Progenitor cell of endocrine pancreas (in vitro differentiated cells): ENCODE measurements at regions not wholly inside any gene's neighbourhood (a gene's known extent, or its start where the extent isn't known, plus 50 kb on each side); places are given as distances from the start of the nearest gene placed in this dataset.

Experiments used
- DNase-seq: peaks from one replicate; pipeline ENCODE4 v3.0.0; 2021; ENCODE audit warnings: low spot score; ENCODE audit not compliant: unreplicated experiment
- H3K27ac Mint-ChIP-seq: 2 replicates; pipeline ENCODE4 v1.8.0; 2021; ENCODE audit warnings: mild to moderate bottlenecking, moderate library complexity, mixed read lengths
- H3K27me3 Mint-ChIP-seq: 2 replicates; pipeline ENCODE4 v1.8.0; 2021; ENCODE audit warnings: mixed read lengths
- H3K36me3 Mint-ChIP-seq: 2 replicates; pipeline ENCODE4 v1.8.0; 2022; ENCODE audit warnings: mixed read lengths; ENCODE audit not compliant: insufficient read depth
- H3K4me1 Mint-ChIP-seq: 2 replicates; pipeline ENCODE4 v1.8.0; 2021; ENCODE audit warnings: low read depth, mixed read lengths
- H3K4me3 Mint-ChIP-seq: 2 replicates; pipeline ENCODE4 v1.8.0; 2021; ENCODE audit warnings: low read depth, mild to moderate bottlenecking, moderate library complexity, mixed read lengths
- H3K9me3 Mint-ChIP-seq: 2 replicates; pipeline ENCODE4 v1.8.0; 2021; ENCODE audit warnings: low read depth, mixed read lengths
- CTCF ChIP-seq: fragments of 200-600 bp; sonication (generic); IDR thresholded peaks from one replicate; pipeline ENCODE4 v1.5.0; 2021; ENCODE audit warnings: antibody characterized with exemption, mild to moderate bottlenecking; ENCODE audit not compliant: unreplicated experiment

DNA sequence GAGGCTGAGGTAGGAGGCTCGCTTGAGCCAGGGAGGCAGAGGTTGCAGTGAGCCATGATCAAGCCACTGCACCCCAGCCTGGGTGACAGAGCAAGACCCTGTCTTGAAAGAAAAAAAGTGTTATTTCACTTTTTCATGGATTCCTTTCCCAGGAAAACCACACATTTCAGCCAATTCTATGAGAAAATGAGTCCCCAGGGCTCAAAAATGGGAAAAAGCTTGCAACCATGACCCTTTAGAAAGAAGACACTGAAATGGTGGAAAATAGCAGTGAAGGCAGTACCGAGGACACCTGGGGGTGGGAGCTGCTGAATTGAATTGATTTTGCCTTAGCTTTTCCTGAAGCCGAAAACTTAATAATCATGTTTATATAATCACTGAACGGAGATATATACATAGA is 284.2 kb upstream of the HDAC4 start:
- DNase-seq = no peak

GRCh38 chr2:239684271-239684810 is 283.5 kb upstream of the HDAC4 start:
- Mint-ChIP-seq H3K27me3 (peaks cover 26% of the 10 kb centered on the region), H3K4me3 (no peak overlapping the region), H3K27ac (no peak overlapping the region), H3K36me3 (no peaks in the 10 kb centered on the region), H3K9me3 (peaks cover 5% of the 10 kb centered on the region), H3K4me1 (peaks cover 5% of the 10 kb centered on the region)
- no peak for TF ChIP-seq CTCF
- DNase-seq = no peak

More for the DNA sequence above, 284.2 kb upstream of the HDAC4 start:
- no peaks in the 10 kb centered on the region for H3K36me3 Mint-ChIP-seq
- H3K27ac Mint-ChIP-seq = no peak overlapping the region
- H3K27me3 Mint-ChIP-seq = peaks cover 26% of the 10 kb centered on the region
- H3K4me3 Mint-ChIP-seq = no peak overlapping the region
- no peak for TF ChIP-seq CTCF
- peaks cover 5% of the 10 kb centered on the region for H3K4me1 Mint-ChIP-seq
- peaks cover 5% of the 10 kb centered on the region for H3K9me3 Mint-ChIP-seq

DNA sequence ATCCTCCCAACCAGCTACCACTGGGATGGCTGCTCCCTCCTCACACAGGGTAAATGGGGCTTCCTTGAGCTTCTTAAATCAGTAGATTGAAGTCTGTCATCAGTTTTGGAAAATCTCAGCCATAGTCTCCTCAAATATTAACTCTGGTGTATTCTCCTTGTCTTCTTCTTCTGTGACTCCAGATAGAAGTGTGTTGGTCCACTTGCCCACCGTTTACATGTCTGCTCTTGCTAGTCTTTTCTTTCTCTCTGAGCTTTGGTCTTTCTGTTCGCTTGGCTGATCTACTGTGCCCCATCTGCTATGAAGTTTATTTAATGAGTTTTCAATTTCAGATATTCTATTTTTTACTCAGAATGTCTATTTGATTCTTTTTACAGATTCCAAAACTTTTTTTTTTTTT is 281.7 kb upstream of the HDAC4 start:
- no peaks in the 10 kb centered on the region for H3K36me3 Mint-ChIP-seq
- H3K4me1 Mint-ChIP-seq = peaks cover 5% of the 10 kb centered on the region
- H3K9me3 Mint-ChIP-seq = peaks cover 5% of the 10 kb centered on the region
- no peak overlapping the region for H3K27ac Mint-ChIP-seq
- DNase-seq = no peak
- TF ChIP-seq CTCF = no peak
- H3K27me3 Mint-ChIP-seq = peaks cover 18% of the 10 kb centered on the region
- H3K4me3 Mint-ChIP-seq = no peak overlapping the region

GRCh38 chr2:239679755-239680154 is 278.9 kb upstream of the HDAC4 start:
- Mint-ChIP-seq H3K4me1 (peaks cover 5% of the 10 kb centered on the region), H3K36me3 (no peaks in the 10 kb centered on the region), H3K27ac (no peak overlapping the region), H3K4me3 (no peak overlapping the region), H3K27me3 (peaks cover 12% of the 10 kb centered on the region), H3K9me3 (peaks cover 5% of the 10 kb centered on the region)
- DNase-seq = no peak
- TF ChIP-seq CTCF = no peak

- Mint-ChIP-seq H3K4me3 (no peak overlapping the region), H3K27ac (no peak overlapping the region), H3K36me3 (no peaks in the 10 kb centered on the region), H3K9me3 (peaks cover 5% of the 10 kb centered on the region), H3K27me3 (peaks cover 15% of the 10 kb centered on the region), H3K4me1 (peaks cover 3% of the 10 kb centered on the region)
- no peak for DNase-seq
- TF ChIP-seq CTCF = no peak
Observed at GRCh38 chr2:239678666-239679296, 278.0 kb upstream of the HDAC4 start.
